ENCODE measurements at regions not wholly inside any gene's neighbourhood (a gene's known extent, or its start where the extent isn't known, plus 50 kb on each side); places are given as distances from the start of the nearest gene placed in this dataset.
"Not testable (repeated sequence)": the region's sequence is repeated elsewhere in the genome, so short reads cannot be mapped to it uniquely, and the experiment has no call there.

GRCh38 chr14:106670011-106670410 lies 1143.6 kb downstream of the TMEM121 start:
- DNase-seq, result no peak
- WGBS, 2 donors (ENCODE audit: low coverage in 1 of 2), result 71 to 75% methylated on average over 1 to 4 of the region's 4 CpGs
- TF ChIP-seq POLR2AphosphoS5 (IDR thresholded peaks at IDR 0.05), result no peak
- no peak for TF ChIP-seq CTCF (IDR thresholded peaks at IDR 0.05)
- no peak for TF ChIP-seq POLR2A (IDR thresholded peaks at IDR 0.05)
- no peak for TF ChIP-seq EP300 (IDR thresholded peaks at IDR 0.05; ENCODE audit: low read depth)
- intact Hi-C loops (cut with DNase I; ENCODE audit: low total_unique reads), result no loop called here
- Histone ChIP-seq H3K27ac (no peak overlapping the region), H3K4me1 (no peaks in the 10 kb centered on the region), H3K36me3 (no peaks in the 10 kb centered on the region), H3K4me3 (no peak overlapping the region), H3K9me3 (no peaks in the 10 kb centered on the region), H3K27me3 (peaks cover 45% of the 10 kb centered on the region)
- in situ Hi-C loops (cut with MboI; ENCODE audit: low pct_ligation_motif_present in 1 of 4, low pct_unique_long_range_greater_than_20kb in 1 of 4, low sequenced_read_pairs in 3 of 4), result no loop called here

- H3K4me3 ChIP-seq; H3K4me1 ChIP-seq; in situ Hi-C loops (cut with MboI; ENCODE audit: low pct_ligation_motif_present in 1 of 4, low pct_unique_long_range_greater_than_20kb in 1 of 4, low sequenced_read_pairs in 3 of 4); H3K9me3 ChIP-seq; H3K27ac ChIP-seq; DNase-seq; H3K36me3 ChIP-seq; intact Hi-C loops (cut with DNase I; ENCODE audit: low total_unique reads): not testable (repeated sequence)
- H3K27me3 ChIP-seq, result peaks cover 26% of the 10 kb centered on the region
- WGBS, 2 donors (ENCODE audit: low coverage in 1 of 2), result 31 to 62% methylated on average over 2 of the region's 2 CpGs
Measured at GRCh38 chr14:106674093-106674492, 1147.7 kb downstream of the TMEM121 start.

GRCh38 chr14:106674509-106675125 lies 1148.2 kb downstream of the TMEM121 start:
- DNase-seq, result peak; percentile 40
- H3K27me3 ChIP-seq, result peaks cover 21% of the 10 kb centered on the region
- TF ChIP-seq CTCF (IDR thresholded peaks at IDR 0.05), result peak in 1 of 5 experiments; percentile 7
- H3K27ac ChIP-seq; H3K36me3 ChIP-seq; H3K9me3 ChIP-seq; H3K4me3 ChIP-seq; H3K4me1 ChIP-seq; intact Hi-C loops (cut with DNase I; ENCODE audit: low total_unique reads): not testable (repeated sequence)
- whole genome bisulfite sequencing, 2 donors (ENCODE audit: low coverage in 1 of 2), result 63% methylated on average over 13 of the region's 13 CpGs; no CpG with 5 or more reads in 1 of the 2 donors
- in situ Hi-C loops (cut with MboI; ENCODE audit: low pct_ligation_motif_present in 1 of 4, low pct_unique_long_range_greater_than_20kb in 1 of 4, low sequenced_read_pairs in 3 of 4), result loop anchor here in 1 of 4 donors (5.0 kb wide), 1 partner anchor 77 kb away; no protein-coding TSS in a partner anchor

- H3K4me3 ChIP-seq; H3K4me1 ChIP-seq; H3K9me3 ChIP-seq; intact Hi-C loops (cut with DNase I; ENCODE audit: low total_unique reads); H3K27ac ChIP-seq; H3K36me3 ChIP-seq; DNase-seq: not testable (repeated sequence)
- in situ Hi-C loops (cut with MboI; ENCODE audit: low pct_ligation_motif_present in 1 of 4, low pct_unique_long_range_greater_than_20kb in 1 of 4, low sequenced_read_pairs in 3 of 4), result loop anchor here in 1 of 4 donors (5.0 kb wide), 1 partner anchor 78 kb away; no protein-coding TSS in a partner anchor
- H3K27me3 ChIP-seq, result peaks cover 12% of the 10 kb centered on the region
- 64 to 65% methylated on average over 3 of the region's 3 CpGs for WGBS, 2 donors (ENCODE audit: low coverage in 1 of 2)
Measured at GRCh38 chr14:106675716-106676115, 1149.3 kb downstream of the TMEM121 start.

- intact Hi-C loops (cut with DNase I; ENCODE audit: low total_unique reads), result no loop called here
- DNase-seq, result no peak
- no peak for TF ChIP-seq POLR2AphosphoS5 (IDR thresholded peaks at IDR 0.05)
- no peak for TF ChIP-seq CTCF (IDR thresholded peaks at IDR 0.05)
- no peak for TF ChIP-seq POLR2A (IDR thresholded peaks at IDR 0.05)
- TF ChIP-seq EP300 (IDR thresholded peaks at IDR 0.05; ENCODE audit: low read depth), result no peak
- Histone ChIP-seq H3K27me3 (peaks cover under 1% of the 10 kb centered on the region), H3K36me3 (no peaks in the 10 kb centered on the region), H3K4me1 (no peaks in the 10 kb centered on the region), H3K27ac (no peak overlapping the region), H3K4me3 (no peak overlapping the region), H3K9me3 (no peaks in the 10 kb centered on the region)
- in situ Hi-C loops (cut with MboI; ENCODE audit: low pct_ligation_motif_present in 1 of 4, low pct_unique_long_range_greater_than_20kb in 1 of 4, low sequenced_read_pairs in 3 of 4), result loop anchor here in 1 of 4 donors (5.0 kb wide), 1 partner anchor 82 kb away; no protein-coding TSS in a partner anchor
- 58 to 60% methylated on average over 5 of the region's 5 CpGs for WGBS, 2 donors (ENCODE audit: low coverage in 1 of 2)
Measured at GRCh38 chr14:106679776-106680175, 1153.4 kb downstream of the TMEM121 start.
